OCI-LY7 (cell line): ENCODE measurements at regions not wholly inside any gene's neighbourhood (a gene's known extent, or its start where the extent isn't known, plus 50 kb on each side); places are given as distances from the start of the nearest gene placed in this dataset.

Experiments
- BruUV-seq: library from RNA; stranded (reverse); fragments of 400-500 nt; replicated peaks from 2 replicates; lab custom pipeline; 2021; lab: Mats Ljungman, UMichigan
- CTCF ChIA-PET: fragments of 300-600 bp; sonication (Branson Sonifier 250); formaldehyde crosslinking; loops from one replicate; lab custom pipeline; 2022; ENCODE audit warnings: antibody characterized with exemption; ENCODE audit not compliant: unreplicated experiment; lab: Charles Lee
- POLR2A ChIA-PET: fragments of 300-600 bp; sonication (Branson Sonifier 250); formaldehyde crosslinking; loops from one replicate; lab custom pipeline; 2022; ENCODE audit warnings: antibody characterized with exemption; lab: Charles Lee
- DNase-seq: peaks from one replicate; pipeline ENCODE4 v3.0.0-alpha.2; 2015; ENCODE audit warnings: low spot score
- H2AFZ ChIP-seq: fragments of 200-600 bp; sonication (generic), shearing (Covaris generic); 2 replicates; pipeline ENCODE4 v1.6.1; 2014; ENCODE audit warnings: mild to moderate bottlenecking, antibody characterized with exemption, low read length, moderate library complexity
- H3K27ac ChIP-seq: fragments of 200-600 bp; sonication (generic); 2 replicates; pipeline ENCODE4 v1.5.1; 2014; ENCODE audit warnings: mixed run types, low read depth, mild to moderate bottlenecking, moderate library complexity, low read length, inconsistent platforms; ENCODE audit not compliant: poor library complexity, severe bottlenecking
- H3K36me3 ChIP-seq: fragments of 200-600 bp; sonication (generic); 2 replicates; pipeline ENCODE4 v1.6.1; 2014; ENCODE audit warnings: mild to moderate bottlenecking, antibody characterized with exemption, low read length, moderate library complexity, mixed read lengths; ENCODE audit not compliant: insufficient read depth
- H3K4me1 ChIP-seq: fragments of 200-600 bp; sonication (generic); 2 replicates; pipeline ENCODE4 v1.5.1; 2014; ENCODE audit warnings: mild to moderate bottlenecking, low read length; ENCODE audit not compliant: insufficient read depth, poor library complexity, severe bottlenecking
- H3K4me2 ChIP-seq: fragments of 200-600 bp; sonication (generic); 2 replicates; pipeline ENCODE4 v1.6.1; 2014; ENCODE audit warnings: mild to moderate bottlenecking, low read length
- H3K4me3 ChIP-seq: fragments of 200-600 bp; sonication (generic); 2 replicates; pipeline ENCODE4 v1.5.1; 2014; ENCODE audit warnings: mild to moderate bottlenecking, low read depth, low read length; ENCODE audit not compliant: poor library complexity, severe bottlenecking
- H3K79me2 ChIP-seq: fragments of 200-600 bp; sonication (generic); 2 replicates; pipeline ENCODE4 v1.6.1; 2016; ENCODE audit warnings: low read depth, mild to moderate bottlenecking, low read length, moderate library complexity, mixed read lengths; ENCODE audit not compliant: insufficient read depth
- H3K9me2 ChIP-seq: fragments of 200-600 bp; sonication (generic); 2 replicates; pipeline ENCODE4 v1.6.1; 2016; ENCODE audit warnings: mild to moderate bottlenecking, low read length, mixed read lengths; ENCODE audit not compliant: insufficient read depth
- H3K9me3 ChIP-seq: fragments of 200-600 bp; sonication (generic); 2 replicates; pipeline ENCODE4 v1.6.1; 2014; ENCODE audit warnings: mild to moderate bottlenecking, mixed run types, low read length, mixed read lengths
- H4K20me1 ChIP-seq: fragments of 200-600 bp; sonication (generic); 2 replicates; pipeline ENCODE4 v1.6.1; 2014; ENCODE audit warnings: mild to moderate bottlenecking, antibody characterized with exemption, low read length, moderate library complexity, mixed read lengths; ENCODE audit not compliant: insufficient read depth
- EZH2phosphoT487 ChIP-seq: fragments of 200-600 bp; sonication (generic); IDR thresholded peaks from 2 replicates; pipeline ENCODE4 v1.6.1; 2018; ENCODE audit warnings: low read depth, borderline replicate concordance, mild to moderate bottlenecking, mixed run types, antibody characterized with exemption, low read length, moderate library complexity, mixed read lengths
- intact Hi-C: fragments of 100-400 bp; cut with micrococcal nuclease; formaldehyde crosslinking; loops from one replicate; pipeline ENCODE4 v1.10.0; 2022; ENCODE audit not compliant: unreplicated experiment
- TF ChIP-seq, protein P1 (sequence below): fragments of 200-600 bp; sonication (generic); conservative IDR thresholded peaks from 2 replicates; pipeline ENCODE4 v1.5.1; 2014; ENCODE audit warnings: mild to moderate bottlenecking, antibody characterized with exemption, low read length, moderate library complexity, mixed read lengths

DNA sequence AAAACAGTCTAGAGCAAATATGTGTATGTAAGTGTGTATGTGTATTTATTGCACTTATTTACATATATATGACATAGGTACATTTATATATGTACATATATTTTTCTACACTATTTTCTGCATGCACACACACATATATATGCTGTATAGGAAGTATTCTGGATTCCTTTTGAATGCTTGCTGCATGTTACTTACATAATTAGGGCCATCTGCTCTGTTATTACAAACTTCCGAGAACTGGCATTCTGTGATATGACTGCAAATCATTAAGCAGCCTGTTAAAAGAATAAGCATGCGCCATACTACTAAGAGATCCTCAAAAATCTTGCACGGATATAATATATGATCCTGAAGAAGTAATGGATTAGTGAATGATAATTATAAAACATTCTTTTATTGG, 1157.6 kb upstream of the TENM3 start:
- ChIA-PET POLR2A (interaction anchor here (0.6 kb wide), 2 partner anchors 12 to 84 kb away, joined by 3 read pairs; no protein-coding TSS in a partner anchor), CTCF (no interaction called here)
- no peaks in the 10 kb centered on the region for H4K20me1 ChIP-seq
- H3K9me2 ChIP-seq: no peaks in the 10 kb centered on the region
- TF ChIP-seq, protein P1, sequence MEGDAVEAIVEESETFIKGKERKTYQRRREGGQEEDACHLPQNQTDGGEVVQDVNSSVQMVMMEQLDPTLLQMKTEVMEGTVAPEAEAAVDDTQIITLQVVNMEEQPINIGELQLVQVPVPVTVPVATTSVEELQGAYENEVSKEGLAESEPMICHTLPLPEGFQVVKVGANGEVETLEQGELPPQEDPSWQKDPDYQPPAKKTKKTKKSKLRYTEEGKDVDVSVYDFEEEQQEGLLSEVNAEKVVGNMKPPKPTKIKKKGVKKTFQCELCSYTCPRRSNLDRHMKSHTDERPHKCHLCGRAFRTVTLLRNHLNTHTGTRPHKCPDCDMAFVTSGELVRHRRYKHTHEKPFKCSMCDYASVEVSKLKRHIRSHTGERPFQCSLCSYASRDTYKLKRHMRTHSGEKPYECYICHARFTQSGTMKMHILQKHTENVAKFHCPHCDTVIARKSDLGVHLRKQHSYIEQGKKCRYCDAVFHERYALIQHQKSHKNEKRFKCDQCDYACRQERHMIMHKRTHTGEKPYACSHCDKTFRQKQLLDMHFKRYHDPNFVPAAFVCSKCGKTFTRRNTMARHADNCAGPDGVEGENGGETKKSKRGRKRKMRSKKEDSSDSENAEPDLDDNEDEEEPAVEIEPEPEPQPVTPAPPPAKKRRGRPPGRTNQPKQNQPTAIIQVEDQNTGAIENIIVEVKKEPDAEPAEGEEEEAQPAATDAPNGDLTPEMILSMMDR: no peak
- no peaks in the 10 kb centered on the region for H3K36me3 ChIP-seq
- no peaks in the 10 kb centered on the region for H3K4me1 ChIP-seq
- BruUV-seq: no TSS peak
- H2AFZ ChIP-seq: no peak overlapping the region
- no peaks in the 10 kb centered on the region for H3K79me2 ChIP-seq
- no peak overlapping the region for H3K4me2 ChIP-seq
- intact Hi-C loops: no loop called here
- no peaks in the 10 kb centered on the region for H3K9me3 ChIP-seq
- DNase-seq: no peak
- no peak overlapping the region for H3K4me3 ChIP-seq
- H3K27ac ChIP-seq: no peak overlapping the region

DNA sequence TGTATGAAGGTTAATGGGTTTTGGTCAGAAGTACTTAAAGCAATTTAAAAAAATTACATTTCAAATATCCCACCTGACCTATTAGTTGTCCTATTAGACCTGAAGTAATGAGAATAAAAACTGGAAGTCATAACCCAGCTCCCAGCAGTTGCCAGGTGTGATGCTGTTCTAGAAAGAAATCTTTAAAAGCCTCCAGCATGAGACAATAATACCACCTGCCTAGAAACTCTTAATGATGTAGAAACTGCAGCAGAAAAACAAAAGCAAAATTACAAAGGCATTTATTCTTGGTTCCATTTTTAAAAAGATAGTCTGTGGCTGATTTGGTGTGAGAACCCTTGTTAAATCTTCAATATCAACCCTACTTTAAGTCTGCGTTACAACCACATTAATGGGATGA, 1137.7 kb upstream of the TENM3 start:
- POLR2A ChIA-PET: interaction anchor here (0.9 kb wide), 1 partner anchor 10 kb away, joined by 4 read pairs; no protein-coding TSS in a partner anchor
- H3K79me2 ChIP-seq: no peaks in the 10 kb centered on the region
- H3K9me2 ChIP-seq: no peaks in the 10 kb centered on the region
- H3K9me3 ChIP-seq: no peaks in the 10 kb centered on the region
- TF ChIP-seq, protein P1: no peak
- TF ChIP-seq EZH2phosphoT487: no peak
- no peak overlapping the region for H3K4me3 ChIP-seq
- intact Hi-C loops: no loop called here
- no peak overlapping the region for H3K4me2 ChIP-seq
- H2AFZ ChIP-seq: no peak overlapping the region
- no peaks in the 10 kb centered on the region for H3K4me1 ChIP-seq
- no peak for DNase-seq
- H3K36me3 ChIP-seq: no peaks in the 10 kb centered on the region
- no TSS peak for BruUV-seq
- CTCF ChIA-PET: no interaction called here
- H4K20me1 ChIP-seq: no peaks in the 10 kb centered on the region
- no peak overlapping the region for H3K27ac ChIP-seq

DNA sequence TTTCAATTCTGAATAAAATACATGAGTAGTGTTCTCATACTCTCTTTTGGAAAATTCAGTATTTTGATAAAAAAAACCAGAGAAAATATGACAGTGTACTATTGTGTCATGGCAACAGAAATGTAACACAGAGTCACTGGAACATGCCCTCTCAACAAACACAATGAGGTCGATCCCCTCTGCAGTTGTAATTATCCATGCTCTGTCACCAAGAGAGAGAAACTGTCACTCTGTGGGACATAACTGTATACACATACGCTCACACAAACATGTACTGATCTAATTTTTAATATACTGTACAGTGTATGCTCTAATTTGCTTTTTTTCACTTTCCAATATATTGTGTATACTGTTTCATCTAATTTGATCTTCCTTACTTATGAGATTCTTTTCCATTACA, 1136.8 kb upstream of the TENM3 start:
- CTCF ChIA-PET: no interaction called here
- Histone ChIP-seq H3K4me3 (no peak overlapping the region), H3K36me3 (no peaks in the 10 kb centered on the region), H3K79me2 (no peaks in the 10 kb centered on the region), H3K9me2 (no peaks in the 10 kb centered on the region), H3K27ac (no peak overlapping the region), H4K20me1 (no peaks in the 10 kb centered on the region), H3K4me1 (no peaks in the 10 kb centered on the region), H3K4me2 (no peak overlapping the region), H2AFZ (no peak overlapping the region), H3K9me3 (no peaks in the 10 kb centered on the region)
- intact Hi-C loops: no loop called here
- TF ChIP-seq, protein P1: no peak
- TF ChIP-seq EZH2phosphoT487: no peak
- DNase-seq: no peak
- BruUV-seq: no TSS peak
- POLR2A ChIA-PET: no interaction called here
